Lower lobe of right lung (tissue), 2 donors: ENCODE measurements at regions not wholly inside any gene's neighbourhood (a gene's known extent, or its start where the extent isn't known, plus 50 kb on each side); places are given as distances from the start of the nearest gene placed in this dataset.

Experiments used
- ATAC-seq, 2 donors: fragments of 200-7000 bp; cut with Tn5 transposase; one replicate each; pipeline ENCODE4 v1.9.1; 2020 to 2022; ENCODE audit warnings: mild to moderate bottlenecking in 2 of 2, moderate library complexity in 2 of 2
- DNase-seq: peaks from one replicate; pipeline ENCODE4 v3.0.0-alpha.2; 2020
- H3K27ac ChIP-seq: fragments of 200-600 bp; one replicate; pipeline ENCODE4 v1.8.0; 2022
- H3K27me3 ChIP-seq: fragments of 200-600 bp; one replicate; pipeline ENCODE4 v1.8.0; 2022; ENCODE audit warnings: low read depth
- H3K36me3 ChIP-seq: fragments of 200-600 bp; one replicate; pipeline ENCODE4 v1.8.0; 2022; ENCODE audit warnings: mild to moderate bottlenecking
- H3K4me1 ChIP-seq: fragments of 200-600 bp; one replicate; pipeline ENCODE4 v1.8.0; 2022
- H3K4me3 ChIP-seq: fragments of 200-600 bp; one replicate; pipeline ENCODE4 v1.8.0; 2022; ENCODE audit warnings: mild to moderate bottlenecking
- H3K9me3 ChIP-seq: fragments of 200-600 bp; one replicate; pipeline ENCODE4 v1.8.0; 2022
- intact Hi-C: fragments of 100-400 bp; cut with DNase I; formaldehyde crosslinking; loops from one replicate; pipeline ENCODE4 v1.11.0; 2022
- TF ChIP-seq, protein P1 (sequence below): fragments of 200-600 bp; IDR thresholded peaks from one replicate; pipeline ENCODE4 v1.8.0; 2022; ENCODE audit warnings: antibody characterized with exemption, mild to moderate bottlenecking
- donor health status: DM: no; HTN: yes; CAD: no; lungs with severe emphysema.

DNA sequence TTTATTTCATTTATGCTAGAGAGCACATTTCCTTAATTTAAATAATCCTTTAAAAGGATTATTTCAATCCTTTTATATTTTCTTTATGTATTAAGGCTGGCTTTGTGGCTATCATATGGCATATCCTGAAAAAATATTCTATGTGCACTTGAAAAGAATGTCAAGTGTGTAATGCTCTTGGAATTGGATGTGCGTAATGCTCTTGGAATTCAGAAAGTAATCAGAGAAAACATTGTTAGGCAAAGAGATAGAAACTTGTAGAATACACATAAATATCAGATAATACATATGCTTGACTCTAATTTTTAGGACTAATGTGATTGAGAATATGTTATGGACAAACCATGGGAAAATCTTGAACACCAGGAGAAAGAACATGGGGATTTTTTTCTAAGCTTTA, 197.5 kb upstream of the COL3A1 start:
- H3K27me3 ChIP-seq = no peaks in the 10 kb centered on the region
- H3K4me1 ChIP-seq = no peaks in the 10 kb centered on the region
- no peak overlapping the region for H3K4me3 ChIP-seq
- intact Hi-C loops = no loop called here
- TF ChIP-seq, protein P1, sequence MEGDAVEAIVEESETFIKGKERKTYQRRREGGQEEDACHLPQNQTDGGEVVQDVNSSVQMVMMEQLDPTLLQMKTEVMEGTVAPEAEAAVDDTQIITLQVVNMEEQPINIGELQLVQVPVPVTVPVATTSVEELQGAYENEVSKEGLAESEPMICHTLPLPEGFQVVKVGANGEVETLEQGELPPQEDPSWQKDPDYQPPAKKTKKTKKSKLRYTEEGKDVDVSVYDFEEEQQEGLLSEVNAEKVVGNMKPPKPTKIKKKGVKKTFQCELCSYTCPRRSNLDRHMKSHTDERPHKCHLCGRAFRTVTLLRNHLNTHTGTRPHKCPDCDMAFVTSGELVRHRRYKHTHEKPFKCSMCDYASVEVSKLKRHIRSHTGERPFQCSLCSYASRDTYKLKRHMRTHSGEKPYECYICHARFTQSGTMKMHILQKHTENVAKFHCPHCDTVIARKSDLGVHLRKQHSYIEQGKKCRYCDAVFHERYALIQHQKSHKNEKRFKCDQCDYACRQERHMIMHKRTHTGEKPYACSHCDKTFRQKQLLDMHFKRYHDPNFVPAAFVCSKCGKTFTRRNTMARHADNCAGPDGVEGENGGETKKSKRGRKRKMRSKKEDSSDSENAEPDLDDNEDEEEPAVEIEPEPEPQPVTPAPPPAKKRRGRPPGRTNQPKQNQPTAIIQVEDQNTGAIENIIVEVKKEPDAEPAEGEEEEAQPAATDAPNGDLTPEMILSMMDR = no peak
- DNase-seq = no peak
- H3K27ac ChIP-seq = no peak overlapping the region
- no peaks in the 10 kb centered on the region for H3K36me3 ChIP-seq
- H3K9me3 ChIP-seq = no peaks in the 10 kb centered on the region
- ATAC-seq = no peak

DNA sequence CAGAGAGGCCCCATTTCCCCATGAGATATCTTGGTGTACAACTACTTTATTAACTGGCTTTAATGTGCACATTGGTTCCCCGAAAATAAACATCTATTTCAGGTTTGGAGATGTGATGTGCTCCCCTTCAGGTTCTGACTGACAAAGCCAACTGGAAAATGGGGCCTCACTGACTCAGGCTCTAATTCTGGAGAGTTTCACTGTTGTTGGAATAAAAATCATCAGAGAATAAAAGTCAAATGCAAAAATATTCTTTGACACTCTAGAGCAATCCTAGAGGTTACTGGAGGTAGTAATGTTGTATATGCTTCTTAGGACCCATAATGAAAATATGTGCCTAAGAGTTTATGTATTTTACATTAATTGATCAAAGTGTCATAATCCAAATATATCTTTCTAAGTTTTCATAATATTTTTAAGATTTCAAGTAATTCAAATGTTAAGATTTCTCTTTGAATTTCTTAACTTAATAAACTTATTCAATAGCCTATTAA, 189.9 kb upstream of the COL3A1 start:
- no peak for ATAC-seq
- H3K4me1 ChIP-seq = no peaks in the 10 kb centered on the region
- intact Hi-C loops = no loop called here
- TF ChIP-seq, protein P1 = no peak
- H3K27ac ChIP-seq = no peak overlapping the region
- DNase-seq = no peak
- H3K9me3 ChIP-seq = no peaks in the 10 kb centered on the region
- no peak overlapping the region for H3K4me3 ChIP-seq
- H3K27me3 ChIP-seq = no peaks in the 10 kb centered on the region
- H3K36me3 ChIP-seq = no peaks in the 10 kb centered on the region

DNA sequence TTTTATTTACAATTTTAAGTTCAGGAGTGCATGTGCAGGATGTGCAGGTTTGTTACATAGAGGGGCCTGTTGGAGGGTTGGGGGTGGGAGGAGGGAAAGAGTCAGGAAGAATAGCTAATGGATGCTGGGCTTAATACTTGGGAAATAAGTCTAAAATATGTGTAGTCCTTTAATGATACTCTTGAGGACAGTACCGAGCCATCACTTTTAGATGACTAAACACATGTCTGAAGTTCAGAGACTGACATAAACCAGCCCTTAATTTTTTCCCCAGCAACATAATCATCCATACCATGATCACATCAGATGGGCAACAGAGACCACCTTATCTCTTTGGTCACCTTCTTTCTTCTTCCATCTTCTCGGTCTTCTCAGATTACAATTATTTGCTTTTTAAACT, 189.1 kb upstream of the COL3A1 start:
- no peak for DNase-seq
- H3K4me1 ChIP-seq = no peaks in the 10 kb centered on the region
- intact Hi-C loops = no loop called here
- no peak overlapping the region for H3K4me3 ChIP-seq
- TF ChIP-seq, protein P1 = no peak
- H3K27ac ChIP-seq = no peak overlapping the region
- H3K9me3 ChIP-seq = no peaks in the 10 kb centered on the region
- H3K27me3 ChIP-seq = no peaks in the 10 kb centered on the region
- no peaks in the 10 kb centered on the region for H3K36me3 ChIP-seq
- no peak for ATAC-seq

DNA sequence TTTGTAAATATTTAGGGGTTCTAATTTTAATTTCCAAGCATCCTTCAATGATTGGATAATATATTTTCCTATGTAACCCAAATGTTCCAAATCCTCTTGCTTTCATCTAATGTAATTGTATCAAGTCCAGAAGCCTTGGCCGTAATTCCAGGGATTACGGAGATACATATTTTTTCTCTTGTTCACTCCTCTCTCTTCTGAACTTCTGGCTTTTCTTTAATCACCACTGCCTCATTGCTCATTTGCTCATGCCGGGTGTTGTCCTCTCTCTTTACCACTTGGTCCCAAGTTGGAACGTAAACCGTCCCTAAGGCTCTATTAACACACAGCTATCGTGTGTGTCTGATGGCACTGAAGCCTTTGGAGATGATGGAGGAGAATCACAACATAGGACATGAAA, 188.7 kb upstream of the COL3A1 start:
- Histone ChIP-seq H3K9me3 (no peaks in the 10 kb centered on the region), H3K4me1 (no peaks in the 10 kb centered on the region), H3K27ac (peak overlapping the region; percentile 39), H3K4me3 (no peak overlapping the region), H3K36me3 (no peaks in the 10 kb centered on the region), H3K27me3 (no peaks in the 10 kb centered on the region)
- ATAC-seq (no peak), DNase-seq (no peak)
- TF ChIP-seq, protein P1 = no peak
- intact Hi-C loops = no loop called here

DNA sequence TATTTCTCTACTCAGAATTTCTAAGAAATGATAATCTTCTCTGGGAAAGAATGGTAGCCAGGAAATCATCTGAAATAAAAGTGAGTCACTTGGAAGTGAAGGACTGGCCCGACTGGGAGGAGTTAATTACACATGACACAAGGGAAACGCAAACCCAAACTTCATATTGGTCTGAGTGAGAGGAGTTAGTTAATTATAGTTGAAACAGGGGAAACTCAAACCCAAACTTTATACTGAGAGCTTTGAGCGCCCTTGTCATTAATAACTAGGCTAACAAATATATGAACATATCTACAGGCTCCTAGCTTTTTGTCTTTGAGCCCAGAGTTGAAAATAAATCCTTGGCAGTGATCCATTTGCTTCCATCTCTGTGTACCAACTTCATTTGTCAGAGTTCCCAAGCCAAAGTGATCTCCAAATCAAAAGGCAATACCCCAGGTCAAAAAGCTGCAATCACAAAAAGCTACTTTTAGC, 187.8 kb upstream of the COL3A1 start:
- Histone ChIP-seq H3K4me3 (no peak overlapping the region), H3K36me3 (no peaks in the 10 kb centered on the region), H3K27ac (peak overlapping the region; percentile 39), H3K4me1 (no peaks in the 10 kb centered on the region), H3K9me3 (no peaks in the 10 kb centered on the region), H3K27me3 (no peaks in the 10 kb centered on the region)
- TF ChIP-seq, protein P1 = no peak
- no peak for DNase-seq
- intact Hi-C loops = no loop called here
- peak in 1 of 2 donors; percentile 50 for ATAC-seq
